ENCODE measurements at regions not wholly inside any gene's neighbourhood (a gene's known extent, or its start where the extent isn't known, plus 50 kb on each side); places are given as distances from the start of the nearest gene placed in this dataset.

GRCh38 chr7:41457832-41458437 lies 245.0 kb downstream of the INHBA start:
- H3K4me1 Mint-ChIP-seq: no peaks in the 10 kb centered on the region
- no peaks in the 10 kb centered on the region for H3K36me3 Mint-ChIP-seq (ENCODE audit: insufficient read depth in 1 of 3, low read depth in 3 of 3)
- H4K91ac ChIP-seq (ENCODE audit: insufficient read length, low read depth, low read length): no peak overlapping the region
- no peak overlapping the region for H2AK5ac ChIP-seq (ENCODE audit: insufficient read length, low read length)
- no peaks in the 10 kb centered on the region for H3K27me3 Mint-ChIP-seq (ENCODE audit: low read depth)
- no peak overlapping the region for H4K8ac ChIP-seq (replicated peaks; ENCODE audit: insufficient read length, low read depth, low read length)
- no peaks in the 10 kb centered on the region for H3K4me1 ChIP-seq (ENCODE audit: insufficient read depth, low read length)
- H3K23me2 ChIP-seq (ENCODE audit: insufficient read length, low read depth, low read length, poor library complexity, severe bottlenecking): no peaks in the 10 kb centered on the region
- H3K4me3 Mint-ChIP-seq: no peak overlapping the region
- H3K18ac ChIP-seq (ENCODE audit: insufficient read length, low read depth, low read length): no peak overlapping the region
- no peak overlapping the region for H2AFZ ChIP-seq (ENCODE audit: low read length)
- no peak overlapping the region for H3K27ac Mint-ChIP-seq
- H4K5ac ChIP-seq (ENCODE audit: insufficient read length, low read depth, low read length): no peak overlapping the region
- no peak overlapping the region for H3K4me2 ChIP-seq (ENCODE audit: insufficient read depth, insufficient read length, low read length)
- H3K79me1 ChIP-seq (ENCODE audit: insufficient read depth, low read depth, low read length, poor library complexity, severe bottlenecking): no peaks in the 10 kb centered on the region
- no peak overlapping the region for H2BK20ac ChIP-seq (ENCODE audit: low read depth, low read length, poor library complexity, severe bottlenecking)
- no peak overlapping the region for H3K9ac ChIP-seq (ENCODE audit: extremely low read depth, insufficient read length, low read length)
- TF ChIP-seq, protein P1, sequence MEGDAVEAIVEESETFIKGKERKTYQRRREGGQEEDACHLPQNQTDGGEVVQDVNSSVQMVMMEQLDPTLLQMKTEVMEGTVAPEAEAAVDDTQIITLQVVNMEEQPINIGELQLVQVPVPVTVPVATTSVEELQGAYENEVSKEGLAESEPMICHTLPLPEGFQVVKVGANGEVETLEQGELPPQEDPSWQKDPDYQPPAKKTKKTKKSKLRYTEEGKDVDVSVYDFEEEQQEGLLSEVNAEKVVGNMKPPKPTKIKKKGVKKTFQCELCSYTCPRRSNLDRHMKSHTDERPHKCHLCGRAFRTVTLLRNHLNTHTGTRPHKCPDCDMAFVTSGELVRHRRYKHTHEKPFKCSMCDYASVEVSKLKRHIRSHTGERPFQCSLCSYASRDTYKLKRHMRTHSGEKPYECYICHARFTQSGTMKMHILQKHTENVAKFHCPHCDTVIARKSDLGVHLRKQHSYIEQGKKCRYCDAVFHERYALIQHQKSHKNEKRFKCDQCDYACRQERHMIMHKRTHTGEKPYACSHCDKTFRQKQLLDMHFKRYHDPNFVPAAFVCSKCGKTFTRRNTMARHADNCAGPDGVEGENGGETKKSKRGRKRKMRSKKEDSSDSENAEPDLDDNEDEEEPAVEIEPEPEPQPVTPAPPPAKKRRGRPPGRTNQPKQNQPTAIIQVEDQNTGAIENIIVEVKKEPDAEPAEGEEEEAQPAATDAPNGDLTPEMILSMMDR (conservative IDR thresholded peaks at IDR 0.05): no peak
- H3K4ac ChIP-seq (ENCODE audit: low read depth, low read length): no peak overlapping the region
- no peaks in the 10 kb centered on the region for H3K27me3 ChIP-seq (ENCODE audit: insufficient read depth, low read length)
- H3K56ac ChIP-seq (ENCODE audit: insufficient read length, low read depth, low read length): no peak overlapping the region
- peaks cover 2% of the 10 kb centered on the region; the same call in 1 of the 2 replicates for H3K79me2 ChIP-seq (ENCODE audit: insufficient read depth, low read length)
- no peak overlapping the region for H3K27ac ChIP-seq (ENCODE audit: insufficient read length, low read depth, low read length)
- no peak overlapping the region for H2BK12ac ChIP-seq (ENCODE audit: insufficient read length, low read depth, low read length)
- H4K20me1 ChIP-seq (ENCODE audit: control insufficient read depth, insufficient read depth, insufficient read length): no peaks in the 10 kb centered on the region
- no peak overlapping the region for H2BK120ac ChIP-seq (ENCODE audit: low read depth, low read length, poor library complexity, severe bottlenecking)
- no peak overlapping the region for H3K14ac ChIP-seq (ENCODE audit: insufficient read depth, low read length)
- H2BK5ac ChIP-seq (ENCODE audit: insufficient read length, low read length): no peak overlapping the region
- H3K23ac ChIP-seq (ENCODE audit: insufficient read length, low read depth, low read length): no peak overlapping the region
- no peak overlapping the region for H3T11ph ChIP-seq (ENCODE audit: low read length)
- H2BK15ac ChIP-seq (ENCODE audit: low read depth, low read length): no peak overlapping the region
- no peaks in the 10 kb centered on the region for H3K9me3 ChIP-seq (ENCODE audit: control insufficient read depth, low read depth, low read length)
- no peaks in the 10 kb centered on the region; a peak in 1 of 5 replicates for H3K9me3 Mint-ChIP-seq
- no peak for DNase-seq

Data from H9 (cell line).